ENCODE measurements at regions not wholly inside any gene's neighbourhood (a gene's known extent, or its start where the extent isn't known, plus 50 kb on each side); places are given as distances from the start of the nearest gene placed in this dataset.

DNA sequence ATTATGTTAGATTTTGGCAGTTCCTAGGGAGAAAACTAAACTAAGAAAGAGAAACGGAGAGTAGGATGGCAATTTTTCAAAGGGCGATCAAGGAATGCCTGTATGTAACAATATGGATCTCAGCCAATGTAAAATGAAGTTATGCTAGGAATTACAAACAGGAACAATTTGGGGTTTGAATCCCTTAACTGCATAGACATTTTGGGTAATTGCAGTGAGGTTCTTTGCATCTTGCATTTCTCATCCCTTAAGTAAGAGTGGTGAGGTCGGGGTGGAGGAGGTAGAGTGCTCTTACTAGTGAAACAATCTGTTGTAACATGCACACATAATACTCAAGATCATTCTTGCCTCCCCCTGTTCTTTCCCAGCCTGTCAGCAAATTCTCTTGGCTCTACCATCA lies 137.6 kb downstream of the NPR3 start:
- H3K27ac ChIP-seq (ENCODE audit: control insufficient read depth, insufficient read depth, low read length), result no peak overlapping the region
- H3K79me2 ChIP-seq (ENCODE audit: control insufficient read depth, insufficient read depth, low read length), result no peaks in the 10 kb centered on the region

DNA sequence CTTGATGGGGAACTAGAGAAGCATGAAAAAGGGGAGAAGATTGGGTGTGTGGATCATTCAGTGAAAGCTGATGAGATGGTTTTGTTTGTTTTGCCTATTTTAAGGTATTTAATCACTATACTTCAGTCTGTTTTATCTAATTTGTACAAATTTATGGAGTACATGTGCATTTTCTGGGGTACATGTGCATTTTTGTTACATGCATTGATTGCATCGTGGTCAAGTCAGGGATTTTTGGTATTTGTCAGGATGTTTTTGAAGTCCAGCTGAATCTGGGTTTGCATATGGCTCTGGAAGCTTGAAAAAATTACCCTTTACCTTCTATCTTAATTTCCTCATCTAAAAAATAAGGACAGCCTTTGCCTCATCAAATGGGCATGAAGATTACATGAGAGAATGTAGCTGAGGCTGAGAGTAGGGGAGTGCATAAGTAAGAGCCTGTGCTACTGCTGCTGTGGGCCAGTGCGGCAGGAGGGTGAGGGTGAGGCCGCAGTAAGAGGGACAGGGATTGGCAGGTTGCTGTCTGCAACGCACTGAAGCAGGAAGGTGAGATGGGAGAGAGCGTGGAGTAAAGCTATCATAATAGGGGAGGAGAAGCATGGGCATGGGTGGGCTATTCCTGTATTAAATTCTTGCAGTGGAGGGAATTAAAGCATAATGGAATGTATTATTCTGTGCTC lies 139.8 kb downstream of the NPR3 start:
- Histone ChIP-seq H3K27me3 (ENCODE audit: control insufficient read depth, extremely low read depth, insufficient read depth, low read length) (peaks cover 6% of the 10 kb centered on the region), H3K79me2 (ENCODE audit: control insufficient read depth, insufficient read depth, low read length) (no peaks in the 10 kb centered on the region), H3K36me3 (ENCODE audit: control insufficient read depth in 2 of 2, extremely low read depth in 1 of 2, insufficient read depth in 2 of 2, low read length in 2 of 2) (no peaks in the 10 kb centered on the region), H3K4me1 (ENCODE audit: control insufficient read depth, extremely low read depth, insufficient read depth, low read length) (no peaks in the 10 kb centered on the region), H3K4me3 (ENCODE audit: control insufficient read depth in 2 of 3, extremely low read depth in 1 of 3, insufficient read depth in 2 of 3, low read depth in 1 of 3, low read length in 3 of 3) (no peak overlapping the region), H3K9me3 (ENCODE audit: control insufficient read depth, low read depth, low read length) (no peaks in the 10 kb centered on the region), H4K20me1 (ENCODE audit: control insufficient read depth, extremely low read depth, insufficient read depth, low read length) (no peaks in the 10 kb centered on the region), H3K27ac (ENCODE audit: control insufficient read depth, insufficient read depth, low read length) (no peak overlapping the region), H3K4me2 (ENCODE audit: control insufficient read depth, extremely low read depth, insufficient read depth, low read depth, low read length) (no peak overlapping the region), H3K9me1 (ENCODE audit: control insufficient read depth, extremely low read depth, insufficient read depth, low read length) (no peaks in the 10 kb centered on the region), H3K9ac (ENCODE audit: control insufficient read depth, extremely low read depth, insufficient read depth, low read length) (no peak overlapping the region), H2AFZ (ENCODE audit: control insufficient read depth, low read length) (no peak overlapping the region)
- dilution Hi-C loops (cut with MboI; ENCODE audit: extremely low pct_ligation_motif_present, low sequenced_read_pairs), result no loop called here
- FAIRE-seq (no peak), DNase-seq (ENCODE audit: low read depth, low spot score) (no peak)
- TF ChIP-seq, protein P1, sequence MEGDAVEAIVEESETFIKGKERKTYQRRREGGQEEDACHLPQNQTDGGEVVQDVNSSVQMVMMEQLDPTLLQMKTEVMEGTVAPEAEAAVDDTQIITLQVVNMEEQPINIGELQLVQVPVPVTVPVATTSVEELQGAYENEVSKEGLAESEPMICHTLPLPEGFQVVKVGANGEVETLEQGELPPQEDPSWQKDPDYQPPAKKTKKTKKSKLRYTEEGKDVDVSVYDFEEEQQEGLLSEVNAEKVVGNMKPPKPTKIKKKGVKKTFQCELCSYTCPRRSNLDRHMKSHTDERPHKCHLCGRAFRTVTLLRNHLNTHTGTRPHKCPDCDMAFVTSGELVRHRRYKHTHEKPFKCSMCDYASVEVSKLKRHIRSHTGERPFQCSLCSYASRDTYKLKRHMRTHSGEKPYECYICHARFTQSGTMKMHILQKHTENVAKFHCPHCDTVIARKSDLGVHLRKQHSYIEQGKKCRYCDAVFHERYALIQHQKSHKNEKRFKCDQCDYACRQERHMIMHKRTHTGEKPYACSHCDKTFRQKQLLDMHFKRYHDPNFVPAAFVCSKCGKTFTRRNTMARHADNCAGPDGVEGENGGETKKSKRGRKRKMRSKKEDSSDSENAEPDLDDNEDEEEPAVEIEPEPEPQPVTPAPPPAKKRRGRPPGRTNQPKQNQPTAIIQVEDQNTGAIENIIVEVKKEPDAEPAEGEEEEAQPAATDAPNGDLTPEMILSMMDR (optimal IDR thresholded peaks at IDR 0.05 in 1 of 3, IDR thresholded peaks at IDR 0.05 in 1 of 3, conservative IDR thresholded peaks at IDR 0.05 in 1 of 3; ENCODE audit: extremely low read depth in 1 of 3, insufficient read depth in 2 of 3, low read length in 3 of 3), result no peak
- no peak for TF ChIP-seq EZH2 (IDR thresholded peaks at IDR 0.05; ENCODE audit: low read length)

More for the DNA sequence above, 137.6 kb downstream of the NPR3 start:
- Histone ChIP-seq H4K20me1 (ENCODE audit: control insufficient read depth, extremely low read depth, insufficient read depth, low read length) (no peaks in the 10 kb centered on the region), H3K4me1 (ENCODE audit: control insufficient read depth, extremely low read depth, insufficient read depth, low read length) (no peaks in the 10 kb centered on the region), H3K4me2 (ENCODE audit: control insufficient read depth, extremely low read depth, insufficient read depth, low read depth, low read length) (no peak overlapping the region), H3K9me1 (ENCODE audit: control insufficient read depth, extremely low read depth, insufficient read depth, low read length) (no peaks in the 10 kb centered on the region), H3K9me3 (ENCODE audit: control insufficient read depth, low read depth, low read length) (no peaks in the 10 kb centered on the region), H3K36me3 (ENCODE audit: control insufficient read depth in 2 of 2, extremely low read depth in 1 of 2, insufficient read depth in 2 of 2, low read length in 2 of 2) (no peaks in the 10 kb centered on the region), H3K9ac (ENCODE audit: control insufficient read depth, extremely low read depth, insufficient read depth, low read length) (no peak overlapping the region), H3K27me3 (ENCODE audit: control insufficient read depth, extremely low read depth, insufficient read depth, low read length) (peaks cover 6% of the 10 kb centered on the region), H3K4me3 (ENCODE audit: control insufficient read depth in 2 of 3, extremely low read depth in 1 of 3, insufficient read depth in 2 of 3, low read depth in 1 of 3, low read length in 3 of 3) (no peak overlapping the region), H2AFZ (ENCODE audit: control insufficient read depth, low read length) (no peak overlapping the region)
- TF ChIP-seq EZH2 (IDR thresholded peaks at IDR 0.05; ENCODE audit: low read length), result no peak
- TF ChIP-seq, protein P1 (optimal IDR thresholded peaks at IDR 0.05 in 1 of 3, IDR thresholded peaks at IDR 0.05 in 1 of 3, conservative IDR thresholded peaks at IDR 0.05 in 1 of 3; ENCODE audit: extremely low read depth in 1 of 3, insufficient read depth in 2 of 3, low read length in 3 of 3), result no peak
- DNase-seq (ENCODE audit: low read depth, low spot score) (no peak), FAIRE-seq (no peak)
- dilution Hi-C loops (cut with MboI; ENCODE audit: extremely low pct_ligation_motif_present, low sequenced_read_pairs), result no loop called here
